Keratinocyte (primary cell): ENCODE measurements at regions not wholly inside any gene's neighbourhood (a gene's known extent, or its start where the extent isn't known, plus 50 kb on each side); places are given as distances from the start of the nearest gene placed in this dataset.

Experiments used
- DNase-seq: peaks from one replicate; pipeline ENCODE4 v3.0.0-alpha.2; 2011; ENCODE audit warnings: low read depth, missing footprints, low spot score
- FAIRE-seq: peaks from 2 replicates; lab custom pipeline; 2011; peaks lifted over from hg19 to GRCh38; lab: Jason Lieb, UNC
- H2AFZ ChIP-seq: 2 replicates; pipeline ENCODE4 v1.6.0; 2012; ENCODE audit warnings: low read length, control low read depth, inconsistent platforms; ENCODE audit not compliant: control insufficient read depth
- H3K27ac ChIP-seq: 2 replicates; pipeline ENCODE4 v1.5.1; 2011; ENCODE audit warnings: low read length; ENCODE audit not compliant: control insufficient read depth, insufficient read depth
- H3K27me3 ChIP-seq: 3 replicates; pipeline ENCODE4 v1.6.0; 2011; ENCODE audit warnings: low read length; ENCODE audit not compliant: control insufficient read depth, insufficient read depth; ENCODE audit errors: extremely low read depth
- H3K36me3 ChIP-seq, 2 experiments: 2 replicates in 1 of 2; 3 replicates in 1 of 2; pipeline ENCODE4 v1.5.1; 2011; ENCODE audit warnings: low read length in 2 of 2, mild to moderate bottlenecking in 1 of 2; ENCODE audit not compliant: control insufficient read depth in 2 of 2, insufficient read depth in 2 of 2; ENCODE audit errors: extremely low read depth in 1 of 2
- H3K4me1 ChIP-seq: 3 replicates; pipeline ENCODE4 v1.5.1; 2011; ENCODE audit warnings: low read length; ENCODE audit not compliant: control insufficient read depth, insufficient read depth; ENCODE audit errors: extremely low read depth
- H3K4me2 ChIP-seq: 3 replicates; pipeline ENCODE4 v1.6.0; 2011; ENCODE audit warnings: low read depth, low read length; ENCODE audit not compliant: control insufficient read depth, insufficient read depth; ENCODE audit errors: extremely low read depth
- H3K4me3 ChIP-seq, 3 experiments: fragments of 200-600 bp in 1 of 3; sonication (generic) in 1 of 3; 2 replicates in 2 of 3; 3 replicates in 1 of 3; pipeline ENCODE4 v1.5.1; 2011 to 2016; ENCODE audit warnings: low read length in 3 of 3, mild to moderate bottlenecking in 3 of 3, control low read depth in 2 of 3, inconsistent platforms in 1 of 3, low read depth in 1 of 3, mixed read lengths in 1 of 3, mixed run types in 1 of 3, moderate library complexity in 1 of 3; ENCODE audit not compliant: control insufficient read depth in 2 of 3, insufficient read depth in 2 of 3; ENCODE audit errors: extremely low read depth in 1 of 3
- H3K79me2 ChIP-seq: 2 replicates; pipeline ENCODE4 v1.6.0; 2012; ENCODE audit warnings: low read length; ENCODE audit not compliant: control insufficient read depth, insufficient read depth
- H3K9ac ChIP-seq: 3 replicates; pipeline ENCODE4 v1.6.0; 2011; ENCODE audit warnings: low read length; ENCODE audit not compliant: control insufficient read depth, insufficient read depth; ENCODE audit errors: extremely low read depth
- H3K9me1 ChIP-seq: 3 replicates; pipeline ENCODE4 v1.6.0; 2011; ENCODE audit warnings: low read length; ENCODE audit not compliant: control insufficient read depth, insufficient read depth; ENCODE audit errors: extremely low read depth
- H3K9me3 ChIP-seq: 2 replicates; pipeline ENCODE4 v1.5.1; 2012; ENCODE audit warnings: low read depth, low read length; ENCODE audit not compliant: control insufficient read depth
- H4K20me1 ChIP-seq: 3 replicates; pipeline ENCODE4 v1.6.0; 2011; ENCODE audit warnings: low read length; ENCODE audit not compliant: control insufficient read depth, insufficient read depth; ENCODE audit errors: extremely low read depth
- EZH2 ChIP-seq: IDR thresholded peaks from one replicate; pipeline ENCODE4 v1.6.1; 2012; ENCODE audit warnings: inconsistent platforms, mild to moderate bottlenecking, low read length, moderate library complexity
- dilution Hi-C: fragments of 300-500 bp; cut with MboI; formaldehyde crosslinking; loops from one replicate; pipeline ENCODE4 v1.7.0; 2020; ENCODE audit warnings: low sequenced_read_pairs; ENCODE audit not compliant: extremely low pct_ligation_motif_present
- TF ChIP-seq, protein P1 (sequence below), 3 experiments: IDR thresholded peaks in 1 of 3; conservative IDR thresholded peaks in 1 of 3; optimal IDR thresholded peaks in 1 of 3; 2 replicates in 2 of 3; 3 replicates in 1 of 3; pipeline versions ENCODE3 to v1.5.1; 2011; ENCODE audit warnings: low read length in 3 of 3, mild to moderate bottlenecking in 3 of 3, moderate library complexity in 2 of 3, control low read depth in 1 of 3, inconsistent platforms in 1 of 3; ENCODE audit not compliant: insufficient read depth in 2 of 3; ENCODE audit errors: extremely low read depth in 1 of 3

DNA sequence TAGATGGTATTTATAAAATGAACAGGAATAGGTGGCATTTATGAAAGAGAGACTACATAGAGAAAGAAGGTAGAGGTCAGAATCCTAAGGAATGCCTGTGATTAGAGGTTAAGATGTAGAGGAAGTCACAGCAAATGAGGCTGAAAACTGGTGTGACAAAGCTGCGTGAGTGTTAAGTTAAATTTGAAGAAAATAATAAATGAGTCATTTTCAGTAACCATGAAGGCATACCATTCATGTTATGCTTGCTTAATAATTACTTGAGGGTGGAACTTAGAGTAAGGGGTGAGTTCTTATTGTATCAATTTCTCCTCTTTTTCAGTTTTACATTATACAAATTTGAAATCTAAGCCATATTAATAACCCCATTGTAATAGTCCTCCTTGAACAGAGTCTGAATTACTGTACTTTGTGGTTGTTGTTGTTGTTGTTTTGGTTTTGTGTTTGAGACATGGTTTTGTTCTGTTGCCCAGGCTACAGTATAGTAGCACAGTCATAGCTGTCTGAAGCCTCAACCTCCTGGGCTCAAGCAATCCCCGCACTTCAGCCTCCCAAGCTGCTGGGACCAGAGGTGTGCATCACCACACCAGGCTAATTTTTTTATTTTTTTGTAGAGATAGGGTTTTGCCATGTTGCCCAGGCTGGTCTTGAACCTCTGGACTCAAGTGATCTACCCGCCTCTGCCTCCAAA lies 761.5 kb downstream of the GALC start:
- DNase-seq (no peak), FAIRE-seq (no peak)
- H3K4me2 ChIP-seq: no peak overlapping the region
- no peaks in the 10 kb centered on the region for H3K27me3 ChIP-seq
- H3K9me3 ChIP-seq: no peaks in the 10 kb centered on the region
- no peak overlapping the region for H3K4me3 ChIP-seq
- dilution Hi-C loops: no loop called here
- H3K9me1 ChIP-seq: no peaks in the 10 kb centered on the region
- no peak overlapping the region for H3K9ac ChIP-seq
- no peaks in the 10 kb centered on the region for H3K36me3 ChIP-seq
- H3K27ac ChIP-seq: no peak overlapping the region
- no peak for TF ChIP-seq EZH2
- TF ChIP-seq, protein P1, sequence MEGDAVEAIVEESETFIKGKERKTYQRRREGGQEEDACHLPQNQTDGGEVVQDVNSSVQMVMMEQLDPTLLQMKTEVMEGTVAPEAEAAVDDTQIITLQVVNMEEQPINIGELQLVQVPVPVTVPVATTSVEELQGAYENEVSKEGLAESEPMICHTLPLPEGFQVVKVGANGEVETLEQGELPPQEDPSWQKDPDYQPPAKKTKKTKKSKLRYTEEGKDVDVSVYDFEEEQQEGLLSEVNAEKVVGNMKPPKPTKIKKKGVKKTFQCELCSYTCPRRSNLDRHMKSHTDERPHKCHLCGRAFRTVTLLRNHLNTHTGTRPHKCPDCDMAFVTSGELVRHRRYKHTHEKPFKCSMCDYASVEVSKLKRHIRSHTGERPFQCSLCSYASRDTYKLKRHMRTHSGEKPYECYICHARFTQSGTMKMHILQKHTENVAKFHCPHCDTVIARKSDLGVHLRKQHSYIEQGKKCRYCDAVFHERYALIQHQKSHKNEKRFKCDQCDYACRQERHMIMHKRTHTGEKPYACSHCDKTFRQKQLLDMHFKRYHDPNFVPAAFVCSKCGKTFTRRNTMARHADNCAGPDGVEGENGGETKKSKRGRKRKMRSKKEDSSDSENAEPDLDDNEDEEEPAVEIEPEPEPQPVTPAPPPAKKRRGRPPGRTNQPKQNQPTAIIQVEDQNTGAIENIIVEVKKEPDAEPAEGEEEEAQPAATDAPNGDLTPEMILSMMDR (optimal IDR thresholded peaks at IDR 0.05 in 1 of 3, IDR thresholded peaks at IDR 0.05 in 1 of 3, conservative IDR thresholded peaks at IDR 0.05 in 1 of 3; ENCODE audit: extremely low read depth in 1 of 3, insufficient read depth in 2 of 3, low read length in 3 of 3): no peak
- no peaks in the 10 kb centered on the region for H4K20me1 ChIP-seq
- H3K79me2 ChIP-seq: no peaks in the 10 kb centered on the region
- H2AFZ ChIP-seq: peak overlapping the region; percentile 27
- H3K4me1 ChIP-seq: peaks cover 11% of the 10 kb centered on the region

DNA sequence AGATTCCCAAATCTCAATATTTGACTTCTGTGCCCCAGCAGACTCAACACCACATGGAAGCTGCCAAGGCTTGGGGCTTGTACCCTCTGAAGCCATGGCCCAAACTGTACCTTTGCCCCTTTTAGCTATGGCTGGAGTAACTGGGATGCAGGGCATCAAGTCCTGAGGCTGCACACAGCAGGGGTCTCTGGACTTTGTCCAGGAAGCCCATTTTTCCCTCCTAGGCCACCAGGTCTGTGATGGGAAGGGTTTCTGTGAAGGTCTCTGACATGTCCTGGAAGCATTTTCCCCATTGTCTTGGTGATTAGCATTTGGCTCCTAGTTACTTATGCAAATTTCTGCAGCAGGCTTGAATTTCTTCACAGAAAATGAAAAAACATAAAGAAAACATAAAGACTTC lies 762.3 kb downstream of the GALC start:
- Histone ChIP-seq H3K27ac (no peak overlapping the region), H3K9me3 (no peaks in the 10 kb centered on the region), H3K27me3 (no peaks in the 10 kb centered on the region), H3K36me3 (no peaks in the 10 kb centered on the region), H3K79me2 (no peaks in the 10 kb centered on the region), H3K9me1 (no peaks in the 10 kb centered on the region), H3K4me3 (no peak overlapping the region), H4K20me1 (no peaks in the 10 kb centered on the region), H3K4me1 (peaks cover 11% of the 10 kb centered on the region), H2AFZ (no peak overlapping the region), H3K4me2 (no peak overlapping the region), H3K9ac (no peak overlapping the region)
- DNase-seq: no peak
- no peak for FAIRE-seq
- no peak for TF ChIP-seq EZH2
- TF ChIP-seq, protein P1 (optimal IDR thresholded peaks at IDR 0.05 in 1 of 3, IDR thresholded peaks at IDR 0.05 in 1 of 3, conservative IDR thresholded peaks at IDR 0.05 in 1 of 3; ENCODE audit: extremely low read depth in 1 of 3, insufficient read depth in 2 of 3, low read length in 3 of 3): no peak
- dilution Hi-C loops: no loop called here
